HG03378 (cell line): ENCODE measurements at regions not wholly inside any gene's neighbourhood (a gene's known extent, or its start where the extent isn't known, plus 50 kb on each side); places are given as distances from the start of the nearest gene placed in this dataset.

Experiments
- ATAC-seq: cut with Tn5 transposase; IDR thresholded peaks from one replicate; pipeline ENCODE4 v1.9.1; 2021; ENCODE audit warnings: mild to moderate bottlenecking, moderate library complexity; ENCODE audit not compliant: unreplicated experiment

DNA sequence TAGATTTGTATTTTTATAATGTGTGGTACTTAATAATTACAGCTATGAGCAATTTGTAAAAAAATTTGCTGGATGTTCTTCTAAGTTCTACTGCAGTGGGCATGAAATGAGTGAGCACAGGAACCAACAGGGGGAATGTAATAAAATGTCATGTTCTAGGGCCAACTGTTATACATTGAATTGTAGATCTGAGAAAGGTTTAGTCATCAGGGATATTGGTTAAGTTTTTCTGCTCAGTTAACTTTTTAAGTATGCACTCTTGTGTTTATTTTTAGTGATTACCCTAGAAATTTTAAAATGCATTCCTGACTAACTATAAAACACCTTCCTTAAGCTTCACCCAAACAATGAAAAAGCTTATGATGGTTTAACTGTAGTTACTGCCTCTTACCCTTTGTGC lies 101.8 kb downstream of the CAND1 start:
- no peak for ATAC-seq

DNA sequence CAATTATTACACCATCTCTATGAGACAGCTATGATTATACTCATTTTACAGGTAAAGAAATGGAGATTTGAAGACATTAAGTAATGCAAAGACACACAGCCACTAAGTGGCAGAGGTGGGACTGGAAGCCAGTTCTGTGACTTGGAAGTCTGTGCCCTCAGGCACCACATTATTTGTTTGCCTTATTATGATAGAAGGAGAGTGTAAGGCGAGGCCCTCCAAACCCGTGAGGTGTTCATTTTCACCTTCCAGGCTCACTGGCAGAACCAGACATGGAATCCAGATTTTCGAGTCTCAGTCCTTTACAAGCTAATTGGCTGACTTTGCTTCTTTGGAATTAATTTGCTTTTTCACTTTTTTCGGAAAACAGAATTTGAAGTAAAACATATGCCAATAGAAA lies 107.9 kb downstream of the CAND1 start:
- no peak for ATAC-seq

DNA sequence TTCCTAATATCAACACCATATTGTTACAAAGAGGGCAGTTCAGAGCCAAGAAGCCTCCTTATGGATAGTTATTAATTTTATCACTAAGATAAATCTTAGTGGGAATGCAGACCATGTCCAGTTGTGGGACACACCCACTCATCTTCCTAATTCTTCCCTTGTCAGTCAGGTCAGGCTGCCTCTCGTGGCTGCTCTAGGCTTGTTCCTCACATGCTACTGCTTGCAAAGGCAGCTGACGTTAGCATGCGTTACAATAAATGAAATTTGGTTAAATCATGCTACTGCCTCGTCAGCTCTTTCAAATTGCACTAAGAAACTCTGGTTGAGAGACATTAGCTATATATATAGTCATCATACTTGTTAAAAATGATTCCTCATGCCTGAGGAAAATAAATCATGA lies 108.4 kb downstream of the CAND1 start:
- no peak for ATAC-seq

DNA sequence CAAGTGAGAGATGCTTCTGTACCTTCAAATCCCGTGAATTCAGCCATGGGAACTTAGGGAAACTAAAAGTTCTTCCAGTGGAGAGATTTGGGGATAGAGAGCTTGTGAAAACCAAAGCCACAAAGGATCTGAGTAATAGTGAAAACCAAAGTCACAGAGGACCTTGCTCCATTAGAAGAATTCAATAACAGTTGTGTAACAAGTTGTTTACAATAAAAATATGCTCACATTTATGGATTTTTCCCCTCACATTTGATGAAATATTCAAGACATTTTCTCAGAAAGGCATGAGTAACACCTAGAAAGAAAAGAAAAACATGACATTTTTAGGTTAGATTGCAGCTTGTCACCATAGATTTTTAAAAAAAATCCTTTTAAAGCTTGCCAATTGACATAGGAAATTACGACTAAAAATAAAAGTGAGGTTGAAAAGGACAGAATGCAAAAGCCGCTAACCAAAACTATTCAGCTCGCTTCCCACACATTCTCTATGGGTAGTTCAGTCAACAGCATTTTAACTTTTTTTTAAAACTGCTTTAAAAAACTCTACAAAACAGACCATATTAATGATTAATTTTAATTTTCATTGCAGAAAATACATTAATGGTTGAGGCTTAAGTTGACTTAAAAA lies 113.2 kb downstream of the CAND1 start:
- ATAC-seq = no peak

DNA sequence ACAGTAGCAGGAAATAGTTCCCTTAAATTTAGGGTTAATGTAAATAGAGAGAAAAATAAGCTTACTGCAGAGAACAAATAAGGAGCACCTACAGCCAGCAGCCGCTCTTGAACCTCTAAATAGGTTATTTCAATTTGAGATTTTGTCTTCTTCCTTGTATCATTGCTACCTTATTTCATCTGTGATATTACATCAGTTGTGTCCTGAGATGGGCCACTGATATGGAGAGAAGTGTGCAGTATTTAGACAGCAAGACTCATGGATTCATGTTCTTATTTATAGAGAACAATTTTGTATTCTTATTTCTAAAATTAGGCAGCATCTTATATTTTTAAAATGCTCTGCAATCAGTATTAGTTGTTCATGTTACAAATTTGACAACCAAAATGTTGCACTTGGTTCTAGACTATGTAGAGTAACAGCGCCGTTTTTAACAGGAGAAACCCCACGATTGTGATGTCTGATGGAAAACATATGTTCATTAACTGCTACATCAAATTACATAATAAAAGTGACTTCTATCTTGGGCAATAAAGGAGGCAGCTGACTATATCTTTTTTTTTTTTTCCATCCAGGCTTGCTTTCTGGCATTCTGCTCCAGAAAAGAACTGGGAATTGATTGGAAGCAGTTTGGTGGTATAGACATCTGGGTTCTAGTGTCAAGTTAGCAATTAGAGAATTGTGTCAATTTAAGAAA lies 117.9 kb downstream of the CAND1 start:
- ATAC-seq = no peak

DNA sequence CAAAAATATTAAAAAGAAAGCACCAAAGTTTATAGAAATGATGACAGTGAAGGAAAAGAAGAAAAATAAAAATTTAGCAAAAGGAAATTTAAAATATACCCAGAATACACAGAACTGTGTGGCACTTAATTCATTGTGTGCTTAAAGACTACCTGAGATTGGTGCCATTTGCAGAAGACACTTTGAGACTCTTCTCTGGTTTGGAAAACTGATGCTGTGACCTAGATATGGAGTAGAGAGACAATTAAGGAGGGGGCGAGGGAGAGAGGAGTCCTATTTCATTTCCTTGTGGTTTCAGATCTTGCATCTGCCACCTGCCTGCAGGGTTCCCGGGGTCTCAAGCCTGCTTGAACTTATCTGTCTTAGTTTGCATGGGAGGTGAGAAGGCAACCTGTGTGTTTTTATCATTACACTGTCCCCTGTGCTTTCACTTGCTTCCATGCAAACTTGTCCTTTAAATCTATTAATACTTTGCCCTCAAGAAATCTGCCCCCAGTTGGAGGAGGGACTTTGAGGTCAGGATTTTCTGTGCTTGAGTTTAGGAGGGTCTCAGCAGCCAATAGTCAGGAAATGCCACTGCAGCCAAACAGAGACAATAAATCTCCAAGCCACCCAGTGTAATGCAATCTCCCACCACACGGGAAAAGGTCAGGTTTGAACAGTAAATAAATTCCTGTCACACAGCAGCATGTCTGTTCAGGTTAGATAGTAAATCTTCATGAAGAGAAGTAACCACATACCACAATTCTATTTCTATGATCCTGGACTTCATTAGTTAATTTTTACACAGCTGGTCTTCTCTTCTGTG lies 119.4 kb downstream of the CAND1 start:
- ATAC-seq = no peak

DNA sequence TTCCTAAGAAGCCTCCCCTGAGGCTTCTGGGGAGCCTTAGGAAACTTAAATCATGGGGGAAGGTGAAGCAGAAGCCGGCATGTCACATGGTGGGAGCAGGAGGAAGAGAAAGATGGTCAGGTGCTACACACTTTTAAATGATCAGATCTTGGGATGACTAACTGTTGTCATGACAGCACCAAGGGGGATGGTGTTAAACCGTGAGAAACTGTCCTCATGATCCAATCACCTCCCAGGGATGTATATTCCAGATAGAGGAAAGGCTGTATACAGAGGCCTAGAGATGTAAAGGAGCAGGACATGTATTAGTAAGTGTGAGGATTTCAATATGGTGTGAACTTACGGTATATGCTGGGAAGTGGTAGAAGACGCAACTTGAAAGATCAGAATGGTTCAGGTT lies 121.1 kb downstream of the CAND1 start:
- ATAC-seq = no peak

DNA sequence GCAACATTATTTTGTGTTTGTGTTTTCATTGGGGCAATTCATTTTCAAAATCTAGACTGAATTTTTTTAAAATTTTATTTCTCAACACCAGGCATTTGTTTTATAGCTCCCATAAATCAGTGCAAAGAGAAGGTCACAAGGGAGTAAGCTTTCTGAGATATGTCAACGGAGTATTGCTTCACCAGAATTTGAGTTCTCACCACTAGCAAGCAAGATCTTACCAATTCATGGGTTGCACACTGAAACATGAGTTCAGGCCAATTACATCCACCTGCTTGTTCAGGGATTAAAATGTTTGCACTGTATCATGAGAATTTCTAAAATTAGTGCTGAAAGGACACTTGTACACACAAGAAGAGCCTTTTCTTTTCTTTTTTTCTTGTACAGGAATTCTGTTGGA lies 121.9 kb downstream of the CAND1 start:
- no peak for ATAC-seq

DNA sequence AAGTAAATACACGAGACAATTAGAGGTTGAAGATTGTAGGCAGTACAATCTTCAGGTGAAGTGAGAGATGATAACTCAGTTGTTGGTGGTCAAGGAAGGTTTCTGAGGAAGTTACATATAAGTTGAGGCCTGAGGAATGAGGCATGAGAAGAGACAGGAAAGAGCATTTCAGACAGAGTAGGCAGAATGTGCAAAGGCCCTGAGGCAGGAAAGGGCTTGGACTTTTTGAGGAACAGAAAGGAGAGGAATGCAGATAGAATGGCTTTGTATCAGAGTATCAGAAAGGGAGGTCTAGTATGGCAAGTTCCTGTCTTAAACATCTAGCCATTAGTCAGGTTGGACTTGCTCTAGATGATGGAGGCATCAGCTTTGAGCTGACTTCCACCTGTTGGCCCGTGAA lies 122.5 kb downstream of the CAND1 start:
- no peak for ATAC-seq

DNA sequence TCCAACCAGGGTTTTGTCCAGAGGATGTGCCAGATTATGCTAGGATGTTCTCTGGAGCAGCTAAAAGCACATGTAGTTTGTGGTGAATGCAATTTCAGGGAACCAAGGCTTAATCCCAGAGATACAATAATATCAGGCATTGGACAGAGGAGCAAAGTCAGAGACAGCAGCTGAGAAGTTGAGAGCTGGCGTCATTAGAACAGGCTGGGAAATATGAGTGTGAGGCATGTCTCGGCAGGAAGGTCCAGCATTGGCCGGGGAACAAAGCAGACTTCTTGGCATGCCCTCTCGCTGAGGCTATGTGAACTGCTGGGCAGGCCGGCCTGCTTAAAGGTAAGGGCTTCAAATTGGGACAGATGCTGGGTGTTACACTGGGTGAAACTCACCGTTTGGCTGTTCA lies 125.4 kb downstream of the CAND1 start:
- ATAC-seq = no peak

DNA sequence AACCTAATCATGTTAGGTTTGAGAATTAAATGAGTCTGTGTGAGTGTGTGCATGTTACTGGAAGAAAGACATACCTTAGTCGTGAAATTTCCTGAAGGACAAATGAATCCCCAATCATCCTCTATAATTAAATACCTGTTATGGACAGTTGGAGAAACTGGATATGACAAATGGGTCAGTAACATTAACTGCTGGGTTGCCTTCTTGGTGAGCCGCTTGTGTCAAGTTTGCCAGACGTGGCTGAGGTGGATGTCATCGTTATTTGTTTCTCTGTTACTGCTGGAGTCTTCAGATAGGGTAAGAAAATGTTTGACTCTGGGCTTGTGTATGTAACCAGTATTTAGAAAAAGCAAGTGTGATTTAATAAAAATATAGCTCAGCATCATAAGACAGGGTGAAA lies 131.6 kb downstream of the CAND1 start:
- no peak for ATAC-seq

DNA sequence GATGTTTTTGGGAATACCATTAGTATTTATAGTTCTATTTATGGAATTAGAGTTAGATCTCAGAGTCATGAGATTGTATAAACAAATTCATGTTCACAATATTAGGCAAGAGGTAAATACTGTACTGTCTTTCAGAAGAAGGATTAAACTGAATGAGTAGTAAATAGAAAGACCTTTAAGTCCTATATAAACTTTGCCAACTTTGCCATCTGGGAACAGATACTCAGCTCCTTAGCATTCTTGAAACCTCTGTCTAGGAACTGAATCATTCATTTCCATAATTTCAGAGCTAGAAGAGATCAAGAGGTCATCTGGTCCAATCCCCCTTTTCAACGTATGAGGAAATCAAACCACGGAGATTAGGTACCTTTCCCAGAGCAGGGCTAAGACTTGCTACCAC lies 141.1 kb downstream of the CAND1 start:
- ATAC-seq = no peak

DNA sequence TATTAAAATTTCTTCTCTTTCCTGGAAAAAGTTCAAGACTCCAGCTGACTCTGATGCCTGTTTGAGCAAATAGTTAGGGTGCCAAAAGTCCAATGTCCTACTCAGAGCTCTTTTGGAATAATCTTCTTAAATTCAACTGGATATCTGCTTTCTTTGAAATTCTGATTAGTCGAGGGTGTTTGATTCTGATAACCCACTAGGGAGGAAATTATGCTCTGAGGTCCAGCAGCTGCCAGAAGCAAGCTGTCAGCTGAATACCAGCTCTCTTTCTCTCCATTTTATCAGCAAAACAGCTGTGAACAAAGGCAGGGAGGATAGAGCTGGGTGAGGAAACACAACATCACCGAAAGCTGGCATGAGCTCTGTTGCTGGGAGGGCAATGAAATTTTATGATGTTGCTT lies 141.5 kb downstream of the CAND1 start:
- no peak for ATAC-seq

DNA sequence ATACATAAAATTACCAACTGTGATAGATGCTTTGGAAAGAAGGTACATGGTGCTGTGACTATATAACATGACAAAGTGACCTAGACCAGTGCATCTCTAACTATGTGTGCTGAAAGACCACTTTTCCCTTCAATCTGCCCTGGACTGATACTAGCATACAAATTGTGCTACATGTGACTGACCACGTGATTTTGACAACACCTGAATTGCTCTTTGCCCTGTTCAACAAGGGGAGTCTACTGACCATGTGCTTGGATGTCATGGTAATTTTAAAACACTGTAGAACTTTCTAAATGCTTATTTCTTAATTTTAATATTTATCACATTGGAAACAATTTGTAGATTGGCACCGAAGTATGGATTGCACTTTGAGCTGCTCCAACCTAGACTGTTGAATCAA lies 142.4 kb downstream of the CAND1 start:
- no peak for ATAC-seq

DNA sequence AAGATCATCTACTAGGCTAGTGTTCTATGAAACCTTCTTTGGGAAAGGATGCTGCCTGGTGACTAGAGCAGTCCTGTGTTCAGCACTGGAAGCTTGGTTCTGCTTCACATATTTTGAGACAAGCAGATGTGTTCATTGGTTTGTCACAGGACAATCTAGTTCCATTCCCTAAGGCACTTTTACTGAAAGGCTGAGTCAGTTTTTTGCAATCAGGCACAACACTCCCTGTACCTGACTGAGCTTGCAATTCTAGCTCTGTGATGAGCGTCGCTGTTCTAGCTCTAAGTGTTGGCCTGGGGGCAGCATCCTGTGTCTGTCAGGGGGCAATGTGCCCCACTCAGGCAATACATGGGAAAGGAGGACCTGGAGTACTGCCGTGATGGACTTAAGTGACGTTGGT lies 144.4 kb downstream of the CAND1 start:
- ATAC-seq = no peak

DNA sequence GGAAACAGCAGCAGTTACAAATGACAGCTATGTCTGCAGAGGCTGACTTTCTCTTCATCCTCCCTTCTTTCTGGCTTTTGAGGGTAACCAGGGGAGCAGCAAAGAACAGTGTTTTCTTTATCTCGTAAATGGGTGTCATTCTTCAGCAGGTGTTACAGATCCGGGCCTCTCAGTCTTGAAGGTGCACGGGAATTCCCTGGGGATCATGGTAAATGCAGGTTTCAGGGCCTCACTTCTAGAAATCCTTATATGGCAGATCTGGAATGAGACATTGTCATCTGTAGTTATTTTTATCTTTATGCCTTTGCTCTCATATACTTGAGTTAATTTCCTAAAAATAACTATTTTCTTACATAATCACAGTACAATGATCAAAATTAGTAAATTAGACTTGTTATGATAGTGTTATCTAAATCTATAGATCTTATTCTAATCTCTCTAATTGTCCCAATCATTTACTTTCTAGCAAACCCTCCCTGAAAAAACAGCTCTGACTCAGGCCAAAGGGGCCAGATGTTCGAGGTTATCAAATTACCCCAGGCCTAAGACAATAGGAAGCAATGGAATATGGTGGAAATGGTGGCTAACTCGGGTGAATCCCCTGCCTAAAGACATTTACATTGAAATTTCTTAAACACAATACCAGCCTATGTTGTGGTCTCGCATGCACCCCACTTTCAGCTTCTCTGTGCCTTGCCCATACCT lies 145.0 kb downstream of the CAND1 start:
- ATAC-seq = no peak

DNA sequence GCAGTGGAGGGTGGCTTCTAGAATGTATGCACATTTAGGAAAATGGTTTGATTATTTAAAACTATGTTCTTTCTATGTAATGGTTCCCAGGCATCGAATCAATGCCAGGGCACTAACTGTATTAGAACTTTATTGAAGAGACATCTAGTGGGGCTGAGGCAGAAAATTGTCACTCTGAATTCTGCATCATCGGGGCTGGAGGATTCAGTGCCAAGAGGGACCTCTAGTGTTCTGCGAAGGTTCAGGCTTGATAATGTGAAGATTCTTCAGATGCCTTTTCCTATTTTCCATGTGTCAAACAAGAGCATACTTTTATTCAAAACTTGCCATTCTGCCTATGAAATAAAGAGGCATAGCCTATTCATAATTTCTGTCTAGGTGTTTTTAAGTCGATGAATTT lies 146.3 kb downstream of the CAND1 start:
- ATAC-seq = no peak

DNA sequence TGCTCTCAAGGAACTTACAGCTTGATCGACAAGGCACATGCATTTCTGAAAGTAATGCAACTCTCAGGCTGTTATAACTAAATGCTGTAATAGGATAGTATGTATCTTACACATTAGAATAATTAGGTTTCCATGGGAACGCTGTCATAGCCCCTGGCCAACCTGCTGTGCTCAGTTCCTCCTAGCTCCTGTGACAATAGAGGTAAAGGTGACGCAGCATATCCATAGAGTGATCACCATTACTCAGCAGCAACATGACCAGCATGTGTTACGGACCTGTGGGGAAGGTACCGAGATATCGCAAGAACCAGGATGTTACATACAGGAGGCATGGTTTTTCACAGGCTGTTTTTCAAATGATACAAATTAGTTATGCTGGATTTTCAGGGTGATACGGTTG lies 150.7 kb downstream of the CAND1 start:
- ATAC-seq = no peak

DNA sequence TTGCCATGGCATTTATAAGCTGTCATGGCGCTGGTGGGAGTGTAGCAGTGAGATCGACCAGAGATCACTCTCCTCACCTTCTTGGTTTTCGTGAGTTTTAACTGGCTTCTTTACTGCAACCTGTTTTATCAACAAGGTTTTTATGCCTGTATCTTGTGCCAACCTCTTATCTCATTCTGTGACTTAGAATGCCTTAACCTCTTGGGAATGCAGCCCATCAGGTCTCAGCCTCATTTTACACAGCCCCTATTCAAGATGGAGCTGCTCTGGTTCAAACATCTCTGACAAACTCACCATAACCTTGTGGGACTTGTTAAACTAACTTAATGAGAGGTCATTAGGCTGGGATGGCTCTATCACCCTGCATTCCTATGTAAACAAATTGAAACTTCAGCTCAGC lies 151.3 kb downstream of the CAND1 start:
- no peak for ATAC-seq

DNA sequence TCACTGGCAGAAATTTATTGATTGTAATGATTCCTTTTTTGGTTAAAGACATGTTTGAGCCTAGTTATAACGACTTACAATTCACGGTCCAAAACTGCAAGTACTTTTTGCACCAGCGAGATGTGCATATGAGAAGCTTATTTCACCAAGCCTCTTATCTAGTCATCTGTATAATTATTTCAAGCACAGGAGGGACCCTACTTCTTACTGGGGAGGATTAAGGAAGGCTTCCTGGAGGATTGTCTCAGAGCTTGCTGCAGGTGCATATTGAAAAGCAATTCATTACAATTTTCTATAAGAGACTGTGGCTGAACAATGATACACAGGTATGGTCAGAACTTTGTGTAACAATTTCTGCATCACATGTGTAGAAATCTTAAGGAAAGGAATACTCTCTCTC lies 152.9 kb downstream of the CAND1 start:
- ATAC-seq = no peak

DNA sequence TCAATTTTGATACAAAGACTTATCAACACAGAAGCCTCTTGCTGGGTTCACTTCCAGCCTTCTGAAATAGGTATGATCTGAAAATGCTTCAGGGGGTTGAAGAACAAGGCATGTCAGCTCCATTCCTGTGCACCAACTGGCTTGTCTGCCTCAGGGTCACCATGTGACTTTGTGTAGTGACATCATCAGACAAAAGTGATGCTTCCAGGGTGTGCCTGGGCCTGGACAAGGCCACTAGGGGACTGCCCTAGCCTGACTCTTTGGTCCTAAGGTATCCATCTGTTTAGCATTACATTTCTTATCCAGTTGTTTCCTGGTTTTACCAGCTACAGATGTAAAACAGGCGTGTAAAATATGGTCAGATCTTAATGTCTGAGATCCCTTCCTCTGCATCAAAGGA lies 155.6 kb downstream of the CAND1 start:
- no peak for ATAC-seq

DNA sequence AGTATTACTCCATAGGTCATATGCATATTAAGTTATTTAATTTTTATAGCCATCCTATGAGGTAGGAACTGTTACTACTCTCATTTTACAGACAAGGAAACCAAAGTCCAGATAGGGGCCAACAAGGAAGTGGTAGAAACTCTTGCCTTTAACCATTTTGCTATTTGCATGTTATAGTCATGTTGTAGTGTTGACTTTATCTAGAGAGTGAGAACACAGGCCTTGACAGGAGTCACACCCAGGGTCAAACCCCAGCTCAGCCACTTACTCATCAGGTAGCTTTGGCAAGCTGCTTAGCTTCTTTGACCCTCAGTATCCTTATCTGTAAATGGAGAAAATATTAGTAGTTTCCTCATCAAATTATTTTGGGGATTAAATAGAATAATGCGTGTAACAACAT lies 156.2 kb downstream of the CAND1 start:
- no peak for ATAC-seq
